ENCODE measurements at regions not wholly inside any gene's neighbourhood (a gene's known extent, or its start where the extent isn't known, plus 50 kb on each side); places are given as distances from the start of the nearest gene placed in this dataset.

- TF ChIP-seq POLR2A (IDR thresholded peaks at IDR 0.05; ENCODE audit: low read length) (no peak), GATA1 (IDR thresholded peaks at IDR 0.05; ENCODE audit: low read depth, low read length) (no peak)
- DNase-seq: no peak
These were observed 148.9 kb upstream of the VANGL1 start for GRCh38 chr1:115492880-115493279.

- no peak for DNase-seq
- TF ChIP-seq POLR2A (IDR thresholded peaks at IDR 0.05; ENCODE audit: low read length): no peak
- no peak for TF ChIP-seq GATA1 (IDR thresholded peaks at IDR 0.05; ENCODE audit: low read depth, low read length)
These were observed 149.7 kb upstream of the VANGL1 start for GRCh38 chr1:115492019-115492595.

- TF ChIP-seq GATA1 (IDR thresholded peaks at IDR 0.05; ENCODE audit: low read depth, low read length) (no peak), POLR2A (IDR thresholded peaks at IDR 0.05; ENCODE audit: low read length) (no peak)
- DNase-seq: no peak
These were observed 150.3 kb upstream of the VANGL1 start for GRCh38 chr1:115491298-115492018.

GRCh38 chr1:115479055-115479482 is 141.0 kb upstream of the NGF start:
- no peak for DNase-seq

GRCh38 chr1:115477071-115477470 is 139.0 kb upstream of the NGF start:
- TF ChIP-seq GATA1 (IDR thresholded peaks at IDR 0.05; ENCODE audit: low read depth, low read length) (no peak), POLR2A (IDR thresholded peaks at IDR 0.05; ENCODE audit: low read length) (no peak)
- no peak for DNase-seq

More at GRCh38 chr1:115479055-115479482, 141.0 kb upstream of the NGF start:
- TF ChIP-seq POLR2A (IDR thresholded peaks at IDR 0.05; ENCODE audit: low read length): no peak
- no peak for TF ChIP-seq GATA1 (IDR thresholded peaks at IDR 0.05; ENCODE audit: low read depth, low read length)

- TF ChIP-seq GATA1 (IDR thresholded peaks at IDR 0.05; ENCODE audit: low read depth, low read length): no peak
- TF ChIP-seq POLR2A (IDR thresholded peaks at IDR 0.05; ENCODE audit: low read length): no peak
- DNase-seq: no peak
These were observed 138.6 kb upstream of the NGF start for GRCh38 chr1:115476616-115477015.

- no peak for TF ChIP-seq GATA1 (IDR thresholded peaks at IDR 0.05; ENCODE audit: low read depth, low read length)
- DNase-seq: no peak
These were observed 137.9 kb upstream of the NGF start for GRCh38 chr1:115475901-115476300.

GRCh38 chr1:115475252-115475651 is 137.2 kb upstream of the NGF start:
- DNase-seq: no peak
- no peak for TF ChIP-seq GATA1 (IDR thresholded peaks at IDR 0.05; ENCODE audit: low read depth, low read length)
- no peak for TF ChIP-seq POLR2A (IDR thresholded peaks at IDR 0.05; ENCODE audit: low read length)

- TF ChIP-seq POLR2A (IDR thresholded peaks at IDR 0.05; ENCODE audit: low read length): no peak
- no peak for TF ChIP-seq GATA1 (IDR thresholded peaks at IDR 0.05; ENCODE audit: low read depth, low read length)
- DNase-seq: no peak
These were observed 136.0 kb upstream of the NGF start for GRCh38 chr1:115473986-115474565.

- DNase-seq: peak; percentile 3 to 46
- no peak for TF ChIP-seq GATA1 (IDR thresholded peaks at IDR 0.05; ENCODE audit: low read depth, low read length)
- no peak for TF ChIP-seq POLR2A (IDR thresholded peaks at IDR 0.05; ENCODE audit: low read length)
These were observed 131.8 kb upstream of the NGF start for GRCh38 chr1:115469703-115470476.

GRCh38 chr1:115467790-115468189 is 129.7 kb upstream of the NGF start:
- no peak for DNase-seq
- no peak for TF ChIP-seq GATA1 (IDR thresholded peaks at IDR 0.05; ENCODE audit: low read depth, low read length)
- no peak for TF ChIP-seq POLR2A (IDR thresholded peaks at IDR 0.05; ENCODE audit: low read length)

- TF ChIP-seq POLR2A (IDR thresholded peaks at IDR 0.05; ENCODE audit: low read length): no peak
- no peak for DNase-seq
These were observed 129.1 kb upstream of the NGF start for GRCh38 chr1:115467196-115467595.

GRCh38 chr1:115466433-115466832 is 128.4 kb upstream of the NGF start:
- DNase-seq: no peak
- TF ChIP-seq POLR2A (IDR thresholded peaks at IDR 0.05; ENCODE audit: low read length): no peak
- TF ChIP-seq GATA1 (IDR thresholded peaks at IDR 0.05; ENCODE audit: low read depth, low read length): no peak

GRCh38 chr1:115465802-115466363 is 127.8 kb upstream of the NGF start:
- DNase-seq: no peak
- TF ChIP-seq GATA1 (IDR thresholded peaks at IDR 0.05; ENCODE audit: low read depth, low read length): no peak
- TF ChIP-seq POLR2A (IDR thresholded peaks at IDR 0.05; ENCODE audit: low read length): no peak

Measured in erythroblast (primary cell).